ENCODE measurements at regions not wholly inside any gene's neighbourhood (a gene's known extent, or its start where the extent isn't known, plus 50 kb on each side); places are given as distances from the start of the nearest gene placed in this dataset.

DNA sequence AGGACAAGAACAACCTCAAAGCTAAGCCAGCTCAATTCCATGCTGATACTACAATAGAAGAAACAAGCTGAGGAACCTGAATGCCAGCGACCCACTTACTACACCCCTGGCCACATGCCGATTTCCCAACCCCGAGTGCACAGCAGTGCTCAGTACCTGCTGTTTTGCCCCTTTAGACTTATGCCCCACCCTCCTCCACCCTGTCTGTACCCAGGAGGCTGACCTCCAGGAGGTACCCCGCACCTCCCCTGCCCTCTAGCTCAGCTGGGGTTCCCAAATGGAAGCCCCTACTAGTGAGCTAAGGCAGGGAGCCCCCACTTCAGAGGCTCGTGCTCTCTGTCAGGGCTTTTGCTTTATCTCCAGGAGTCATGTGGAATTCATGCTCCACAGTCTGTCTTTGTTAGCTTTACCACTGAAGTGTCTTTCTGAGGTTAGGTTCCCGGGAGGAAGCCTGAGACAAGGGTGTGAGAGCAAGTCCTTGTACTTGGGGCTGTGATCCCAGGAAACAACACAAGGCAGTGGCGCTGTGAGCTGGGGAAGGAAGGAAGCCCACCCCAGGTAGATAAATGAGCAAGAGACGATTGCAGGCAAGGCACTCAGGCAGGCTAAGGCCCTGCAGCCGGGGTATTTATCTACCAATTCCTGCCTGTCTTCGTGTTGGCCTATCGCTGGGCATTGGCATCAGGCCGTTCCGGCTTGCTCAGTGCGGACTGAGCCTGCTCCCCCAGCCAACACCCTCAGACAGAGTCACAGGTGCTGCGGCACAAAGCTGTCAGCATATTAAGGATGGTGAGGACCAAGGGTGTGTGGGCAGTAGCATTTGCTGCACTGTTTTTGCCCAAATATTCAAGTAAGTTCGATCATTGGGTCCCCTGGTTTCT lies 220.5 kb downstream of the CYP26B1 start:
- ATAC-seq (no peak), DNase-seq (ENCODE audit: low read depth, low spot score) (no peak)
- TF ChIP-seq POLR2AphosphoS5 (IDR thresholded peaks at IDR 0.05; ENCODE audit: low read depth, low read length) (no peak), SIN3A (IDR thresholded peaks at IDR 0.05; ENCODE audit: borderline replicate concordance, insufficient read depth, low read depth, low read length) (no peak), REST (IDR thresholded peaks at IDR 0.05; ENCODE audit: insufficient read depth in 1 of 2, low read depth in 2 of 2, low read length in 1 of 2) (no peak), TCF7L2 (IDR thresholded peaks at IDR 0.05; ENCODE audit: low read depth, low read length) (no peak)
- TF ChIP-seq, protein P1, sequence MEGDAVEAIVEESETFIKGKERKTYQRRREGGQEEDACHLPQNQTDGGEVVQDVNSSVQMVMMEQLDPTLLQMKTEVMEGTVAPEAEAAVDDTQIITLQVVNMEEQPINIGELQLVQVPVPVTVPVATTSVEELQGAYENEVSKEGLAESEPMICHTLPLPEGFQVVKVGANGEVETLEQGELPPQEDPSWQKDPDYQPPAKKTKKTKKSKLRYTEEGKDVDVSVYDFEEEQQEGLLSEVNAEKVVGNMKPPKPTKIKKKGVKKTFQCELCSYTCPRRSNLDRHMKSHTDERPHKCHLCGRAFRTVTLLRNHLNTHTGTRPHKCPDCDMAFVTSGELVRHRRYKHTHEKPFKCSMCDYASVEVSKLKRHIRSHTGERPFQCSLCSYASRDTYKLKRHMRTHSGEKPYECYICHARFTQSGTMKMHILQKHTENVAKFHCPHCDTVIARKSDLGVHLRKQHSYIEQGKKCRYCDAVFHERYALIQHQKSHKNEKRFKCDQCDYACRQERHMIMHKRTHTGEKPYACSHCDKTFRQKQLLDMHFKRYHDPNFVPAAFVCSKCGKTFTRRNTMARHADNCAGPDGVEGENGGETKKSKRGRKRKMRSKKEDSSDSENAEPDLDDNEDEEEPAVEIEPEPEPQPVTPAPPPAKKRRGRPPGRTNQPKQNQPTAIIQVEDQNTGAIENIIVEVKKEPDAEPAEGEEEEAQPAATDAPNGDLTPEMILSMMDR (IDR thresholded peaks at IDR 0.05) = no peak
- ChIA-PET POLR2A (no interaction called here), CTCF (no interaction called here)
- intact Hi-C loops (cut with micrococcal nuclease; ENCODE audit: unreplicated experiment) (loop anchor here (10.0 kb wide), 2 partner anchors 648 to 818 kb away; no protein-coding TSS in a partner anchor), in situ Hi-C loops (cut with HindIII; ENCODE audit: low pct_unique_long_range_greater_than_20kb, low sequenced_read_pairs) (no loop called here)
- Histone ChIP-seq H3K27me3 (ENCODE audit: control insufficient read depth, insufficient read depth, low read length) (no peaks in the 10 kb centered on the region), H3K36me3 (ENCODE audit: control insufficient read depth, insufficient read depth, low read length) (no peaks in the 10 kb centered on the region), H3K4me1 (ENCODE audit: control insufficient read depth, insufficient read depth, low read length) (no peaks in the 10 kb centered on the region), H3K9me3 (ENCODE audit: control insufficient read depth, insufficient read depth, low read depth, low read length) (no peaks in the 10 kb centered on the region), H3K27ac (ENCODE audit: low read length) (no peak overlapping the region), H3K4me3 (ENCODE audit: low read depth in 2 of 2, low read length in 2 of 2) (no peak overlapping the region)
- no TSS peak for BruUV-seq (replicated peaks)

GRCh38 chr2:71926089-71926447 lies 221.6 kb downstream of the CYP26B1 start:
- ChIA-PET POLR2A (no interaction called here), CTCF (no interaction called here)
- no peak overlapping the region for H3K27ac ChIP-seq (ENCODE audit: low read length)
- no peaks in the 10 kb centered on the region for H3K27me3 ChIP-seq (ENCODE audit: control insufficient read depth, insufficient read depth, low read length)
- intact Hi-C loops (cut with micrococcal nuclease; ENCODE audit: unreplicated experiment) (loop anchor here (10.0 kb wide), 2 partner anchors 649 to 819 kb away; no protein-coding TSS in a partner anchor), in situ Hi-C loops (cut with HindIII; ENCODE audit: low pct_unique_long_range_greater_than_20kb, low sequenced_read_pairs) (no loop called here)
- H3K9me3 ChIP-seq (ENCODE audit: control insufficient read depth, insufficient read depth, low read depth, low read length) = no peaks in the 10 kb centered on the region
- no peak overlapping the region for H3K4me3 ChIP-seq (ENCODE audit: low read depth in 2 of 2, low read length in 2 of 2)
- ATAC-seq = no peak
- H3K4me1 ChIP-seq (ENCODE audit: control insufficient read depth, insufficient read depth, low read length) = no peaks in the 10 kb centered on the region
- no peak for DNase-seq (ENCODE audit: low read depth, low spot score)
- TF ChIP-seq, protein P1 (IDR thresholded peaks at IDR 0.05) = no peak
- TF ChIP-seq TCF7L2 (IDR thresholded peaks at IDR 0.05; ENCODE audit: low read depth, low read length) (no peak), POLR2AphosphoS5 (IDR thresholded peaks at IDR 0.05; ENCODE audit: low read depth, low read length) (no peak), REST (IDR thresholded peaks at IDR 0.05; ENCODE audit: insufficient read depth in 1 of 2, low read depth in 2 of 2, low read length in 1 of 2) (no peak), SIN3A (IDR thresholded peaks at IDR 0.05; ENCODE audit: borderline replicate concordance, insufficient read depth, low read depth, low read length) (no peak)
- no TSS peak for BruUV-seq (replicated peaks)
- no peaks in the 10 kb centered on the region for H3K36me3 ChIP-seq (ENCODE audit: control insufficient read depth, insufficient read depth, low read length)
